ENCODE measurements at regions not wholly inside any gene's neighbourhood (a gene's known extent, or its start where the extent isn't known, plus 50 kb on each side); places are given as distances from the start of the nearest gene placed in this dataset.

DNA sequence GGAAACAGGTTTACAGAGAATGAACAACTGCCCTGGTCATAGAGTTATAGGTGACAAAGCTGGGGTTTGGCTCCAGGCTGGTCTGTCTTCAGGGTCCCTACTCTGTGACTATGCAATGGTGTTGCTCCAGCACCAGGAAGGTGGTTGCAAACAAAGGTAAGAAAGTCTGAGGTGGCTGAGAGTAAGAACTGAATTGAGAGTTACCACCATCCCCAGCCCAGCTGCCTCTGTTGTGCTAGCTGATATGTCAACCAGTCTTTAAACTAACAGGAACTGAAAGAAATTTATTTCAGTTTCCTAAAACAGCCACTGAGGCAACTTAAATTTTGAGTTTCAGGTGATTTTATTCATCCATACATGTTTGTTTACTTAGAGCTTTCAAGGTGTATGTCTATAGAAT lies 111.0 kb upstream of the LRIG3 start:
- DNase-seq: no peak
- no peaks in the 10 kb centered on the region for H3K27me3 ChIP-seq
- intact Hi-C loops (cut with DNase I): no loop called here
- TF ChIP-seq POLR2A (IDR thresholded peaks at IDR 0.05): no peak
- TF ChIP-seq, protein P1, sequence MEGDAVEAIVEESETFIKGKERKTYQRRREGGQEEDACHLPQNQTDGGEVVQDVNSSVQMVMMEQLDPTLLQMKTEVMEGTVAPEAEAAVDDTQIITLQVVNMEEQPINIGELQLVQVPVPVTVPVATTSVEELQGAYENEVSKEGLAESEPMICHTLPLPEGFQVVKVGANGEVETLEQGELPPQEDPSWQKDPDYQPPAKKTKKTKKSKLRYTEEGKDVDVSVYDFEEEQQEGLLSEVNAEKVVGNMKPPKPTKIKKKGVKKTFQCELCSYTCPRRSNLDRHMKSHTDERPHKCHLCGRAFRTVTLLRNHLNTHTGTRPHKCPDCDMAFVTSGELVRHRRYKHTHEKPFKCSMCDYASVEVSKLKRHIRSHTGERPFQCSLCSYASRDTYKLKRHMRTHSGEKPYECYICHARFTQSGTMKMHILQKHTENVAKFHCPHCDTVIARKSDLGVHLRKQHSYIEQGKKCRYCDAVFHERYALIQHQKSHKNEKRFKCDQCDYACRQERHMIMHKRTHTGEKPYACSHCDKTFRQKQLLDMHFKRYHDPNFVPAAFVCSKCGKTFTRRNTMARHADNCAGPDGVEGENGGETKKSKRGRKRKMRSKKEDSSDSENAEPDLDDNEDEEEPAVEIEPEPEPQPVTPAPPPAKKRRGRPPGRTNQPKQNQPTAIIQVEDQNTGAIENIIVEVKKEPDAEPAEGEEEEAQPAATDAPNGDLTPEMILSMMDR (IDR thresholded peaks at IDR 0.05): no peak
- no peaks in the 10 kb centered on the region for H3K36me3 ChIP-seq
- H3K4me1 ChIP-seq: peaks cover 0 to 30% (median under 1%) of the 10 kb centered on the region in 3 donors
- H3K27ac ChIP-seq: no peak overlapping the region
- H3K9me3 ChIP-seq: no peaks in the 10 kb centered on the region
- no peak overlapping the region for H3K4me3 ChIP-seq

DNA sequence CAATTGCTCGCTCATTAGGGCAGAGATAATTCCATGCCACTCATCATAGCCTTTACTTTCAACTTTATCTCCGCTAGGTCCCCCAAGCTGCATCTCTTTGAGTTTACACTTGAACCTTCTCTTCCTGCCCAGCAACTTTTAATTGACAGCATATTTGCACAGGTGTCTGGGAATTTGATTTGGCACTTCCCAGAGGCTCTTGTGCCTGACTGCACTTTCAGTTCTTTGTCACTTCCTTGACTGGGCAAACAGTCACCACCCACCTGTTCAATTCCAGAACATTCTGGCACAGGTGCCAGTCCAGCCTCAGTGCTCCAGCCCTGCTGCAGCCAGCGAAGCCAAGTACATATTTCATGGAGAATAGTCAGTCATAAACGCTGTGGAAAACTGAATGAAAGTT lies 110.1 kb upstream of the LRIG3 start:
- 44 to 90% methylated on average over 4 of the region's 4 CpGs for WGBS, 2 donors
- H3K27me3 ChIP-seq: no peaks in the 10 kb centered on the region
- no peak overlapping the region for H3K4me3 ChIP-seq
- H3K36me3 ChIP-seq: no peaks in the 10 kb centered on the region
- peaks cover 0 to 30% (median 4%) of the 10 kb centered on the region in 3 donors for H3K4me1 ChIP-seq
- TF ChIP-seq POLR2A (IDR thresholded peaks at IDR 0.05): no peak
- TF ChIP-seq, protein P1 (IDR thresholded peaks at IDR 0.05): no peak
- intact Hi-C loops (cut with DNase I): no loop called here
- DNase-seq: no peak
- H3K9me3 ChIP-seq: no peaks in the 10 kb centered on the region
- H3K27ac ChIP-seq: no peak overlapping the region

DNA sequence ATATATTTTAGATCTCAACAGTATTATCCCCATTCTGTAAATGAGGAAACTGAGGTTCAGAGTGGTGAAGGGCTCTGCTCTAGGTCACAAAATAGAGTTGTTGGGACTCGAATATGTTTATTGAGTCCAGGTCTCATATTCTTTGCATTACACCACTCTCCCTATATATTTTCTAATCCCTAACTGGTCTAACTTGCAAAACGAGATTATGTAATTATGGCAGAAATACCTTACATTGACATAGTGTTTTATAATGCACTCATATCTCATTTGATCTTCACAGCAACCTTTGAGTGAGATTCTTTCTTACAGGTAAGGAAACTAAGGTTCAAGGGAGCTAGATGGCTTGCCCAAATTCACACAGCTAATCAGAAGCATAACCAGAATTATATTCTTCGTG lies 106.9 kb upstream of the LRIG3 start:
- Histone ChIP-seq H3K9me3 (no peaks in the 10 kb centered on the region), H3K4me1 (peaks cover 0 to 30% (median 4%) of the 10 kb centered on the region in 3 donors), H3K27me3 (no peaks in the 10 kb centered on the region), H3K36me3 (no peaks in the 10 kb centered on the region), H3K27ac (no peak overlapping the region), H3K4me3 (no peak overlapping the region)
- DNase-seq: no peak
- intact Hi-C loops (cut with DNase I): no loop called here
- TF ChIP-seq POLR2A (IDR thresholded peaks at IDR 0.05): no peak
- TF ChIP-seq, protein P1 (IDR thresholded peaks at IDR 0.05): no peak
- 27 to 49% methylated on average over 3 of the region's 3 CpGs for WGBS, 2 donors

DNA sequence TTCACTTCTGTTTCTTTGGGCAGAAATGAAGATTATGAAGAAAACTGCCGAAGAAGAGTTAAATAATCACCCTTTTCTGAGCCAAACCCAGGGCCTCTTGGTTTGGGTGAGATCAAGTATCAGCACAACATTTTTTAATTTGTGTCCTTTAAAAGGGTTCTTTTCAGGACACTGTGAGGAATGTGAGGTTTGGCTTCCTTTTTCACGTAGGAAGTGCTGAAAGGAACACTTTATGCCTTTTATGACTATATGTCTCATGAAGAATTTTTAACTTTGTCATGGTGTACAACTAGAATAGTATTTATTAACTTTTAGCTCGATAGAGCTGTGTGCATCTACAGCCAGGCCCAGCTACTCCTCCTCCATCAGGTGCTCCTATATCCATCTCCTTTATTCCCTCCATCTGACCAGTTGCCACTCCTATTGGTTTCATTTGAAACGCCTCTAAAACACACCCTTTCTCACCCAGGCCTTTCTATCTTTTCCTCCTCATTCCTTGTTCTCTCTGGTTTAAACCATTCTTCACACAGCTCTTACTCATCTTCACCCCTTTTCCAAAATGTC lies 103.6 kb upstream of the LRIG3 start:
- WGBS, 2 donors: 82 to 84% methylated on average over 4 of the region's 4 CpGs
- no peak overlapping the region for H3K27ac ChIP-seq

DNA sequence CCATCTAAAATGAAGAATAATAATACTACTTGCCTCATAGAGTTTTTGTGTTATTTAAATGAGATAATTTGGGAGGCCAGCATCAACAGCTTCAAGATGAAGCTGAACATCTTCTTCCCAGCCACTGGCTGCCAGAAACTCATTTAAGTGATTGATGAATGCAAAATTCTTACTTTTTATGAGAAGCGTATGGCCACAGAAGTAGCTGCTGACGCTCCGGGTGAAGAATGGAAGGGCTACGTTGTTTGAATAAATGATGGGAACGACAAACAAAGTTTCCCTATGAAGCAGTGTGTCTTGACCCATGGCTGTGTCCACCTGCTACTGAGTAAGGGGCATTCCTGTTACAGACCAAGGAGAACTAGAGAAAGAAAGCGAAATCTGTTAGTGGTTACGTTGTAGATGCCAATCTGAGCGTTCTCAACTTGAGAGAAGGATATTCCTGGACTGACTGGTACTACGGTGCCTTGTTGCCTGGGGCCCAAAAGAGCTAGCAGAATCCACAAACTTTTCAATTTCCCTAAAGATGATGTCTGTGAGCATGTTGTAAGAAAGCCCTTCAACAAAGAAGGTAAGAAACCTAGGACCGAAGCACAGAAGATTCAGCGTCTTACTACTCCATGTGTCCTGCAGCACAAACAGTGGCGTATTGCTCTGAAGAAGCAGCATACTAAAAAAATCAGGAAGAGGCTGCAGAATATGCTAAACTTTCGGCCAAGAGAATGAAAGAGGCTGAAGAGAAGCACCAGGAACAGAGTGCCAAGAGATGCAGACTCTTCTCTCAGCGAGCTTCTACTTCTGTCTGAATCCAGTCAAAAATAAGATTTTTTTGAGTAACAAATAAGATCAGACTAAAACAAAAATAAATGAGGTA lies 100.0 kb upstream of the LRIG3 start:
- intact Hi-C loops (cut with DNase I): no loop called here
- Histone ChIP-seq H3K36me3 (no peaks in the 10 kb centered on the region), H3K27me3 (no peaks in the 10 kb centered on the region), H3K4me1 (no peaks in the 10 kb centered on the region), H3K4me3 (no peak overlapping the region), H3K27ac (no peak overlapping the region), H3K9me3 (no peaks in the 10 kb centered on the region)
- DNase-seq: no peak
- TF ChIP-seq POLR2A (IDR thresholded peaks at IDR 0.05): no peak
- TF ChIP-seq, protein P1 (IDR thresholded peaks at IDR 0.05): no peak
- WGBS, 2 donors: 84 to 90% methylated on average over 13 to 14 of the region's 14 CpGs

More for the DNA sequence above, 103.6 kb upstream of the LRIG3 start:
- Histone ChIP-seq H3K36me3 (no peaks in the 10 kb centered on the region), H3K4me1 (peaks cover 0 to 23% (median 4%) of the 10 kb centered on the region in 3 donors), H3K4me3 (no peak overlapping the region), H3K9me3 (no peaks in the 10 kb centered on the region), H3K27me3 (no peaks in the 10 kb centered on the region)
- intact Hi-C loops (cut with DNase I): no loop called here
- DNase-seq: no peak
- TF ChIP-seq, protein P1 (IDR thresholded peaks at IDR 0.05): no peak
- no peak for TF ChIP-seq POLR2A (IDR thresholded peaks at IDR 0.05)

All from esophagus squamous epithelium (tissue), 5 donors.